Vagina (tissue), 2 donors: ENCODE measurements at regions not wholly inside any gene's neighbourhood (a gene's known extent, or its start where the extent isn't known, plus 50 kb on each side); places are given as distances from the start of the nearest gene placed in this dataset.

Source experiments
- DNase-seq, 2 donors: peaks; one replicate each; pipeline ENCODE4 v3.0.0-alpha.2; 2017; ENCODE audit errors: extremely low spot score in 2 of 2
- H3K27ac ChIP-seq: fragments of 200-600 bp; sonication (generic); one replicate; pipeline ENCODE4 v1.5.1; 2019
- H3K27me3 ChIP-seq: fragments of 200-600 bp; sonication (generic); one replicate; pipeline ENCODE4 v1.5.1; 2019
- H3K36me3 ChIP-seq, 2 donors: fragments of 200-600 bp; sonication (generic); one replicate each; pipeline ENCODE4 v1.5.1; 2017 to 2019
- H3K4me1 ChIP-seq: fragments of 200-600 bp; sonication (generic); one replicate; pipeline ENCODE4 v1.5.1; 2019
- H3K4me3 ChIP-seq, 2 donors: fragments of 200-600 bp; sonication (generic); 1 replicate in 1 of 2; 2 replicates in 1 of 2; pipeline ENCODE4 v1.5.1; 2016 to 2019
- H3K9me3 ChIP-seq: fragments of 200-600 bp; sonication (generic); one replicate; pipeline ENCODE4 v1.5.1; 2019
- CTCF ChIP-seq, 3 experiments: fragments of 450-650 bp in 2 of 3; fragments of 200-600 bp in 1 of 3; sonication (generic) in 1 of 3; IDR thresholded peaks; one replicate each; pipeline ENCODE4 v1.5.1; 2017 to 2019; ENCODE audit warnings: antibody characterized with exemption in 3 of 3, mild to moderate bottlenecking in 2 of 3, moderate library complexity in 2 of 3
- POLR2A ChIP-seq, 2 donors: fragments of 450-650 bp; IDR thresholded peaks; one replicate each; pipeline ENCODE4 v1.6.1; 2017; ENCODE audit warnings: antibody characterized with exemption in 2 of 2, mild to moderate bottlenecking in 2 of 2, moderate library complexity in 2 of 2
- POLR2AphosphoS5 ChIP-seq, 2 donors: sonication (generic); formaldehyde crosslinking; IDR thresholded peaks; one replicate each; pipeline ENCODE4 v1.9.0; 2017; ENCODE audit warnings: antibody characterized with exemption in 2 of 2, mild to moderate bottlenecking in 2 of 2, low read depth in 1 of 2; ENCODE audit not compliant: insufficient read depth in 1 of 2
- intact Hi-C: fragments of 100-400 bp; cut with DNase I; formaldehyde crosslinking; loops from one replicate; pipeline ENCODE4 v1.15.1; 2023

GRCh38 chr22:19629331-19629719 is 85.0 kb upstream of the SEPTIN5 start:
- Histone ChIP-seq H3K27me3 (no peaks in the 10 kb centered on the region), H3K9me3 (no peaks in the 10 kb centered on the region), H3K4me3 (no peak overlapping the region), H3K27ac (no peak overlapping the region), H3K36me3 (no peaks in the 10 kb centered on the region), H3K4me1 (no peaks in the 10 kb centered on the region)
- intact Hi-C loops: no loop called here
- no peak for DNase-seq
- no peak for TF ChIP-seq POLR2AphosphoS5 (IDR thresholded peaks at IDR 0.05; ENCODE audit: insufficient read depth in 1 of 2, low read depth in 1 of 2)
- TF ChIP-seq CTCF (IDR thresholded peaks at IDR 0.05): no peak
- no peak for TF ChIP-seq POLR2A (IDR thresholded peaks at IDR 0.05)

GRCh38 chr22:19629720-19630419 is 84.4 kb upstream of the SEPTIN5 start:
- TF ChIP-seq POLR2AphosphoS5 (IDR thresholded peaks at IDR 0.05; ENCODE audit: insufficient read depth in 1 of 2, low read depth in 1 of 2) (peak in 1 of 2 donors; percentile 28), POLR2A (IDR thresholded peaks at IDR 0.05) (no peak), CTCF (IDR thresholded peaks at IDR 0.05) (peak; percentile 79 to 88 (median 83))

GRCh38 chr22:19630614-19631013 is 83.7 kb upstream of the SEPTIN5 start:
- DNase-seq: no peak
- Histone ChIP-seq H3K27ac (no peak overlapping the region), H3K36me3 (no peaks in the 10 kb centered on the region), H3K27me3 (no peaks in the 10 kb centered on the region), H3K4me3 (no peak overlapping the region), H3K9me3 (no peaks in the 10 kb centered on the region), H3K4me1 (no peaks in the 10 kb centered on the region)
- TF ChIP-seq POLR2A (IDR thresholded peaks at IDR 0.05) (no peak), CTCF (IDR thresholded peaks at IDR 0.05) (no peak), POLR2AphosphoS5 (IDR thresholded peaks at IDR 0.05; ENCODE audit: insufficient read depth in 1 of 2, low read depth in 1 of 2) (no peak)
- intact Hi-C loops: no loop called here

More at GRCh38 chr22:19629720-19630419, 84.4 kb upstream of the SEPTIN5 start:
- H3K4me1 ChIP-seq: no peaks in the 10 kb centered on the region
- H3K36me3 ChIP-seq: no peaks in the 10 kb centered on the region
- H3K27ac ChIP-seq: no peak overlapping the region
- DNase-seq: no peak
- no peaks in the 10 kb centered on the region for H3K9me3 ChIP-seq
- intact Hi-C loops: no loop called here
- H3K4me3 ChIP-seq: no peak overlapping the region
- no peaks in the 10 kb centered on the region for H3K27me3 ChIP-seq

GRCh38 chr22:19631899-19632667 is 82.2 kb upstream of the SEPTIN5 start:
- H3K27ac ChIP-seq: no peak overlapping the region
- intact Hi-C loops: no loop called here
- H3K27me3 ChIP-seq: no peaks in the 10 kb centered on the region
- DNase-seq: no peak
- no peaks in the 10 kb centered on the region for H3K9me3 ChIP-seq
- TF ChIP-seq POLR2A (IDR thresholded peaks at IDR 0.05) (no peak), CTCF (IDR thresholded peaks at IDR 0.05) (no peak), POLR2AphosphoS5 (IDR thresholded peaks at IDR 0.05; ENCODE audit: insufficient read depth in 1 of 2, low read depth in 1 of 2) (no peak)
- H3K4me3 ChIP-seq: no peak overlapping the region
- H3K36me3 ChIP-seq: no peaks in the 10 kb centered on the region
- H3K4me1 ChIP-seq: no peaks in the 10 kb centered on the region

- intact Hi-C loops: no loop called here
- no peak overlapping the region for H3K27ac ChIP-seq
- no peak for DNase-seq
- no peak overlapping the region for H3K4me3 ChIP-seq
- TF ChIP-seq CTCF (IDR thresholded peaks at IDR 0.05) (no peak), POLR2AphosphoS5 (IDR thresholded peaks at IDR 0.05; ENCODE audit: insufficient read depth in 1 of 2, low read depth in 1 of 2) (no peak), POLR2A (IDR thresholded peaks at IDR 0.05) (no peak)
- no peaks in the 10 kb centered on the region for H3K4me1 ChIP-seq
- no peaks in the 10 kb centered on the region for H3K9me3 ChIP-seq
- H3K36me3 ChIP-seq: no peaks in the 10 kb centered on the region
- H3K27me3 ChIP-seq: no peaks in the 10 kb centered on the region
Measured at GRCh38 chr22:19632668-19633148, 81.6 kb upstream of the SEPTIN5 start.
